Right lobe of liver (tissue), 4 donors: ENCODE measurements at regions not wholly inside any gene's neighbourhood (a gene's known extent, or its start where the extent isn't known, plus 50 kb on each side); places are given as distances from the start of the nearest gene placed in this dataset.

Source experiments
- POLR2A ChIP-seq: fragments of 450-650 bp; IDR thresholded peaks from one replicate; pipeline ENCODE4 v1.6.1; 2017; ENCODE audit warnings: antibody characterized with exemption, mild to moderate bottlenecking
- TF ChIP-seq, protein P1 (sequence below), 4 donors: fragments of 200-600 bp in 3 of 4; fragments of 450-650 bp in 1 of 4; IDR thresholded peaks; one replicate each; pipeline versions ENCODE4 v1.5.1 to v1.8.0; 2016 to 2022; ENCODE audit warnings: antibody characterized with exemption in 4 of 4, mild to moderate bottlenecking in 2 of 4
- donor health status: DM: no; HTN: no; CAD: no.
- donor health status: DM: no; HTN: no; CAD: no.
- donor health status: DM: no; HTN: yes; CAD: no.

- TF ChIP-seq, protein P1, sequence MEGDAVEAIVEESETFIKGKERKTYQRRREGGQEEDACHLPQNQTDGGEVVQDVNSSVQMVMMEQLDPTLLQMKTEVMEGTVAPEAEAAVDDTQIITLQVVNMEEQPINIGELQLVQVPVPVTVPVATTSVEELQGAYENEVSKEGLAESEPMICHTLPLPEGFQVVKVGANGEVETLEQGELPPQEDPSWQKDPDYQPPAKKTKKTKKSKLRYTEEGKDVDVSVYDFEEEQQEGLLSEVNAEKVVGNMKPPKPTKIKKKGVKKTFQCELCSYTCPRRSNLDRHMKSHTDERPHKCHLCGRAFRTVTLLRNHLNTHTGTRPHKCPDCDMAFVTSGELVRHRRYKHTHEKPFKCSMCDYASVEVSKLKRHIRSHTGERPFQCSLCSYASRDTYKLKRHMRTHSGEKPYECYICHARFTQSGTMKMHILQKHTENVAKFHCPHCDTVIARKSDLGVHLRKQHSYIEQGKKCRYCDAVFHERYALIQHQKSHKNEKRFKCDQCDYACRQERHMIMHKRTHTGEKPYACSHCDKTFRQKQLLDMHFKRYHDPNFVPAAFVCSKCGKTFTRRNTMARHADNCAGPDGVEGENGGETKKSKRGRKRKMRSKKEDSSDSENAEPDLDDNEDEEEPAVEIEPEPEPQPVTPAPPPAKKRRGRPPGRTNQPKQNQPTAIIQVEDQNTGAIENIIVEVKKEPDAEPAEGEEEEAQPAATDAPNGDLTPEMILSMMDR (IDR thresholded peaks at IDR 0.05) = no peak
- no peak for TF ChIP-seq POLR2A
These were observed 525.5 kb downstream of the MATN1 start for GRCh38 chr1:30197639-30198450.
